MCF 10A (cell line): ENCODE measurements at regions not wholly inside any gene's neighbourhood (a gene's known extent, or its start where the extent isn't known, plus 50 kb on each side); places are given as distances from the start of the nearest gene placed in this dataset.

Source experiments
- BruUV-seq: library from RNA; stranded (reverse); fragments of 400-500 nt; replicated peaks from 2 replicates; lab custom pipeline; 2021; lab: Mats Ljungman, UMichigan
- CTCF ChIA-PET: fragments of 300-600 bp; sonication (Branson Sonifier 250); formaldehyde crosslinking; extraction: SDS; loops from one replicate; lab custom pipeline; 2021; ENCODE audit warnings: antibody characterized with exemption, inconsistent platforms; lab: Yijun Ruan, JAX
- POLR2A ChIA-PET: fragments of 300-600, 350-650 bp; sonication (Branson Sonifier 250); formaldehyde crosslinking; extraction: SDS; loops from one replicate; lab custom pipeline; 2020; ENCODE audit warnings: antibody characterized with exemption, inconsistent platforms; lab: Yijun Ruan, JAX
- DNase-seq: peaks from one replicate; pipeline ENCODE4 v3.0.0-alpha.2; 2018; ENCODE audit not compliant: unreplicated experiment
- H3K27ac Mint-ChIP-seq: one replicate; pipeline ENCODE4 v1.8.0; 2022; ENCODE audit warnings: mild to moderate bottlenecking, low read depth, mixed read lengths; ENCODE audit not compliant: unreplicated experiment
- H3K27me3 Mint-ChIP-seq: one replicate; pipeline ENCODE4 v1.8.0; 2022; ENCODE audit warnings: mixed read lengths; ENCODE audit not compliant: insufficient read depth, unreplicated experiment
- H3K36me3 Mint-ChIP-seq: one replicate; pipeline ENCODE4 v1.8.0; 2022; ENCODE audit warnings: mild to moderate bottlenecking, moderate library complexity, mixed read lengths; ENCODE audit not compliant: insufficient read depth, unreplicated experiment
- H3K4me1 Mint-ChIP-seq: one replicate; pipeline ENCODE4 v1.8.0; 2022; ENCODE audit warnings: mixed read lengths; ENCODE audit not compliant: insufficient read depth, unreplicated experiment
- H3K4me3 Mint-ChIP-seq: one replicate; pipeline ENCODE4 v1.8.0; 2022; ENCODE audit warnings: mild to moderate bottlenecking, moderate library complexity, mixed read lengths; ENCODE audit not compliant: unreplicated experiment
- H3K9me3 Mint-ChIP-seq: one replicate; pipeline ENCODE4 v1.8.0; 2022; ENCODE audit warnings: mixed read lengths; ENCODE audit not compliant: unreplicated experiment
- intact Hi-C: fragments of 100-400 bp; cut with micrococcal nuclease; formaldehyde crosslinking; loops from 2 replicates; pipeline ENCODE4 v1.14.1; 2022
- TF ChIP-seq, protein P1 (sequence below): fragments of 200-600 bp; IDR thresholded peaks from one replicate; pipeline ENCODE4 v1.8.0; 2022; ENCODE audit warnings: antibody characterized with exemption, mild to moderate bottlenecking; ENCODE audit not compliant: unreplicated experiment

- Mint-ChIP-seq H3K27ac (no peak overlapping the region), H3K36me3 (no peaks in the 10 kb centered on the region), H3K4me3 (no peak overlapping the region), H3K9me3 (no peaks in the 10 kb centered on the region), H3K27me3 (no peaks in the 10 kb centered on the region), H3K4me1 (peaks cover 7% of the 10 kb centered on the region)
- ChIA-PET POLR2A (no interaction called here), CTCF (interaction anchor here (0.6 kb wide), 1 partner anchor 1127 kb away, joined by 5 read pairs; no protein-coding TSS in a partner anchor)
- no peak for DNase-seq
- TF ChIP-seq, protein P1, sequence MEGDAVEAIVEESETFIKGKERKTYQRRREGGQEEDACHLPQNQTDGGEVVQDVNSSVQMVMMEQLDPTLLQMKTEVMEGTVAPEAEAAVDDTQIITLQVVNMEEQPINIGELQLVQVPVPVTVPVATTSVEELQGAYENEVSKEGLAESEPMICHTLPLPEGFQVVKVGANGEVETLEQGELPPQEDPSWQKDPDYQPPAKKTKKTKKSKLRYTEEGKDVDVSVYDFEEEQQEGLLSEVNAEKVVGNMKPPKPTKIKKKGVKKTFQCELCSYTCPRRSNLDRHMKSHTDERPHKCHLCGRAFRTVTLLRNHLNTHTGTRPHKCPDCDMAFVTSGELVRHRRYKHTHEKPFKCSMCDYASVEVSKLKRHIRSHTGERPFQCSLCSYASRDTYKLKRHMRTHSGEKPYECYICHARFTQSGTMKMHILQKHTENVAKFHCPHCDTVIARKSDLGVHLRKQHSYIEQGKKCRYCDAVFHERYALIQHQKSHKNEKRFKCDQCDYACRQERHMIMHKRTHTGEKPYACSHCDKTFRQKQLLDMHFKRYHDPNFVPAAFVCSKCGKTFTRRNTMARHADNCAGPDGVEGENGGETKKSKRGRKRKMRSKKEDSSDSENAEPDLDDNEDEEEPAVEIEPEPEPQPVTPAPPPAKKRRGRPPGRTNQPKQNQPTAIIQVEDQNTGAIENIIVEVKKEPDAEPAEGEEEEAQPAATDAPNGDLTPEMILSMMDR: no peak
- intact Hi-C loops: no loop called here
- BruUV-seq: no TSS peak
Observed at GRCh38 chr2:18503376-18504228, 56.9 kb downstream of the RDH14 start.

GRCh38 chr2:18502142-18502541, 58.3 kb downstream of the RDH14 start:
- H3K27ac Mint-ChIP-seq: no peak overlapping the region
- no peak for DNase-seq
- H3K4me1 Mint-ChIP-seq: peaks cover 7% of the 10 kb centered on the region
- H3K27me3 Mint-ChIP-seq: peaks cover 2% of the 10 kb centered on the region
- intact Hi-C loops: no loop called here
- CTCF ChIA-PET: no interaction called here
- H3K4me3 Mint-ChIP-seq: no peak overlapping the region
- H3K36me3 Mint-ChIP-seq: no peaks in the 10 kb centered on the region
- no peaks in the 10 kb centered on the region for H3K9me3 Mint-ChIP-seq
- BruUV-seq: no TSS peak
- POLR2A ChIA-PET: interaction anchor here (0.5 kb wide), 1 partner anchor 59 kb away, joined by 4 read pairs; the partner anchor contains the start of gene RDH14
- TF ChIP-seq, protein P1: no peak

- CTCF ChIA-PET: no interaction called here
- Mint-ChIP-seq H3K27me3 (peaks cover 6% of the 10 kb centered on the region), H3K9me3 (no peaks in the 10 kb centered on the region), H3K36me3 (no peaks in the 10 kb centered on the region), H3K27ac (no peak overlapping the region), H3K4me1 (peaks cover 7% of the 10 kb centered on the region), H3K4me3 (no peak overlapping the region)
- BruUV-seq: no TSS peak
- DNase-seq: no peak
- POLR2A ChIA-PET: no interaction called here
- intact Hi-C loops: no loop called here
- TF ChIP-seq, protein P1: no peak
Observed at GRCh38 chr2:18501729-18502128, 58.7 kb downstream of the RDH14 start.

DNA sequence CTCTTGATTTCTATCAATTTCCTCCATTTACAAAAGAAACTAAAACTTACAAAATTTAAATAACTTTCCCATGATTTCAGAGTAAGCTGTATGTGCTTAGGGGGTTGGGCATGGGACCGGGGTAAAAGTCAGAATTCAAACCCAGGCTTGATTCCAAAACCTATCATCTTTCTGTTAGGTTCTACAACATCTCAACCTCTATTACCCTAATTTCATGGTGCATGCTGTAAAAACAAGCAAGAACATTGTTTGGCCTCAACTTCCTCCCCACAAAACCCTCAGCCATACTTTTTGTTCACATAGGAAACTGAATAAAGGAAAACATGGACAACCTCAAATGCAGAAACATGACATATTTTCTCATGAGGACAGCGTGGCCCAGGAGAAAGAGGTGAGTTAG, 59.3 kb downstream of the RDH14 start:
- intact Hi-C loops: no loop called here
- H3K4me3 Mint-ChIP-seq: no peak overlapping the region
- DNase-seq: no peak
- TF ChIP-seq, protein P1: no peak
- POLR2A ChIA-PET: no interaction called here
- no peak overlapping the region for H3K27ac Mint-ChIP-seq
- H3K4me1 Mint-ChIP-seq: peaks cover 7% of the 10 kb centered on the region
- H3K36me3 Mint-ChIP-seq: no peaks in the 10 kb centered on the region
- peaks cover 10% of the 10 kb centered on the region for H3K27me3 Mint-ChIP-seq
- CTCF ChIA-PET: interaction anchor here (0.7 kb wide), 1 partner anchor 87 kb away, joined by 3 read pairs; no protein-coding TSS in a partner anchor
- H3K9me3 Mint-ChIP-seq: no peaks in the 10 kb centered on the region
- no TSS peak for BruUV-seq
